Astrocyte (in vitro differentiated cells and primary cell): ENCODE measurements at regions not wholly inside any gene's neighbourhood (a gene's known extent, or its start where the extent isn't known, plus 50 kb on each side); places are given as distances from the start of the nearest gene placed in this dataset.
A peak's percentile ranks its signal among the peaks of the same experiment; 100 is the strongest.

Source experiments
- DNase-seq: peaks from one replicate; pipeline ENCODE4 v3.0.0-alpha.2; 2010; ENCODE audit warnings: low read depth
- FAIRE-seq: peaks from 2 replicates; lab custom pipeline; 2011; peaks lifted over from hg19 to GRCh38; lab: Jason Lieb, UNC
- H2AFZ ChIP-seq: 2 replicates; pipeline ENCODE4 v1.6.0; 2012; ENCODE audit warnings: low read depth, low read length, inconsistent platforms
- H3K27ac ChIP-seq: 2 replicates; pipeline ENCODE4 v1.5.1; 2011; ENCODE audit warnings: low read depth, low read length, inconsistent platforms
- H3K27me3 ChIP-seq: 2 replicates; pipeline ENCODE4 v1.6.0; 2011; ENCODE audit warnings: low read length, inconsistent platforms; ENCODE audit not compliant: insufficient read depth
- H3K36me3 ChIP-seq: 2 replicates; pipeline ENCODE4 v1.5.1; 2011; ENCODE audit warnings: low read length, inconsistent platforms; ENCODE audit not compliant: insufficient read depth
- H3K4me1 ChIP-seq: 2 replicates; pipeline ENCODE4 v1.5.1; 2011; ENCODE audit warnings: low read length, inconsistent platforms; ENCODE audit not compliant: insufficient read depth
- H3K4me2 ChIP-seq: 2 replicates; pipeline ENCODE4 v1.6.0; 2012; ENCODE audit warnings: low read length, inconsistent platforms
- H3K4me3 ChIP-seq: 2 replicates; pipeline ENCODE4 v1.5.1; 2011; ENCODE audit warnings: low read depth, mild to moderate bottlenecking, low read length, inconsistent platforms; ENCODE audit not compliant: insufficient read depth
- H3K79me2 ChIP-seq: 2 replicates; pipeline ENCODE4 v1.6.0; 2012; ENCODE audit warnings: mild to moderate bottlenecking, low read length, inconsistent platforms; ENCODE audit not compliant: insufficient read depth
- H3K9ac ChIP-seq: 2 replicates; pipeline ENCODE4 v1.6.0; 2012; ENCODE audit warnings: mild to moderate bottlenecking, low read length, inconsistent platforms
- H3K9me3 ChIP-seq: 2 replicates; pipeline ENCODE4 v1.5.1; 2012; ENCODE audit warnings: low read depth, mild to moderate bottlenecking, low read length, inconsistent platforms; ENCODE audit not compliant: insufficient read depth
- H4K20me1 ChIP-seq: 2 replicates; pipeline ENCODE4 v1.6.0; 2012; ENCODE audit warnings: low read length, inconsistent platforms; ENCODE audit not compliant: insufficient read depth
- H3K27ac Mint-ChIP-seq: one replicate; pipeline ENCODE4 v1.8.0; 2021; ENCODE audit warnings: mild to moderate bottlenecking, mixed read lengths; ENCODE audit not compliant: unreplicated experiment
- H3K27me3 Mint-ChIP-seq: one replicate; pipeline ENCODE4 v1.8.0; 2021; ENCODE audit warnings: low read depth, mixed read lengths; ENCODE audit not compliant: unreplicated experiment
- H3K36me3 Mint-ChIP-seq: one replicate; pipeline ENCODE4 v1.8.0; 2021; ENCODE audit warnings: low read depth, mixed read lengths; ENCODE audit not compliant: unreplicated experiment
- H3K4me1 Mint-ChIP-seq: one replicate; pipeline ENCODE4 v1.8.0; 2021; ENCODE audit warnings: low read depth, mixed read lengths; ENCODE audit not compliant: unreplicated experiment
- H3K4me3 Mint-ChIP-seq: one replicate; pipeline ENCODE4 v1.8.0; 2021; ENCODE audit warnings: mild to moderate bottlenecking, moderate library complexity, mixed read lengths; ENCODE audit not compliant: unreplicated experiment
- H3K9me3 Mint-ChIP-seq: one replicate; pipeline ENCODE4 v1.8.0; 2021; ENCODE audit warnings: mild to moderate bottlenecking, mixed read lengths; ENCODE audit not compliant: unreplicated experiment
- EZH2 ChIP-seq: IDR thresholded peaks from 2 replicates; pipeline ENCODE4 v1.6.1; 2012; ENCODE audit warnings: mild to moderate bottlenecking, low read length, inconsistent platforms; ENCODE audit not compliant: insufficient read depth
- TF ChIP-seq, protein P1 (sequence below): IDR thresholded peaks from 2 replicates; pipeline ENCODE4 v1.5.1; 2011; ENCODE audit warnings: low read depth, mild to moderate bottlenecking, inconsistent platforms, low read length, moderate library complexity; ENCODE audit not compliant: insufficient read depth

DNA sequence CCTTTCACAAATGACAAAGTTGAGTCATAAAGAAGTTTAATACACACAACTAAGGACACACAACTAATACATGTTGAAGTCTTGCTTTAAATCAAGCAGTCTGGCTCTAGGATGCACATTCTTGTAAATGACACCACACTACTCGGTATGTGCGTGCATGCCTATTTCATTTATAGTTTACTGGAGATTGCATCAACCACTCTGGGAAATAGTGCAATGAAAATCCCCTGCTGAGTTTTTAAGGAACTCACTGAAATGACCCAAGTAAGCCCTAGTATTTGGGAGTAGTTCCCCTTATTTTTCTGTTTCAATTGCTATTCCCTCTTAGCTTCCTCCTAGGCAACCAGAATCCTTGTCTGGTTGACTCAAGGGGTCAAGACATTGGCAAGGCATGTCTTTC lies 160.2 kb upstream of the LARGE1 start:
- H3K79me2 ChIP-seq = no peaks in the 10 kb centered on the region
- H3K27ac ChIP-seq = no peak overlapping the region
- peaks cover 8% of the 10 kb centered on the region for H3K27me3 Mint-ChIP-seq
- no peaks in the 10 kb centered on the region for H3K9me3 Mint-ChIP-seq
- no peak overlapping the region for H3K9ac ChIP-seq
- H3K4me3 ChIP-seq = no peak overlapping the region
- FAIRE-seq (no peak), DNase-seq (no peak)
- no peaks in the 10 kb centered on the region for H3K36me3 Mint-ChIP-seq
- no peak overlapping the region for H3K4me3 Mint-ChIP-seq
- TF ChIP-seq EZH2 = no peak
- TF ChIP-seq, protein P1, sequence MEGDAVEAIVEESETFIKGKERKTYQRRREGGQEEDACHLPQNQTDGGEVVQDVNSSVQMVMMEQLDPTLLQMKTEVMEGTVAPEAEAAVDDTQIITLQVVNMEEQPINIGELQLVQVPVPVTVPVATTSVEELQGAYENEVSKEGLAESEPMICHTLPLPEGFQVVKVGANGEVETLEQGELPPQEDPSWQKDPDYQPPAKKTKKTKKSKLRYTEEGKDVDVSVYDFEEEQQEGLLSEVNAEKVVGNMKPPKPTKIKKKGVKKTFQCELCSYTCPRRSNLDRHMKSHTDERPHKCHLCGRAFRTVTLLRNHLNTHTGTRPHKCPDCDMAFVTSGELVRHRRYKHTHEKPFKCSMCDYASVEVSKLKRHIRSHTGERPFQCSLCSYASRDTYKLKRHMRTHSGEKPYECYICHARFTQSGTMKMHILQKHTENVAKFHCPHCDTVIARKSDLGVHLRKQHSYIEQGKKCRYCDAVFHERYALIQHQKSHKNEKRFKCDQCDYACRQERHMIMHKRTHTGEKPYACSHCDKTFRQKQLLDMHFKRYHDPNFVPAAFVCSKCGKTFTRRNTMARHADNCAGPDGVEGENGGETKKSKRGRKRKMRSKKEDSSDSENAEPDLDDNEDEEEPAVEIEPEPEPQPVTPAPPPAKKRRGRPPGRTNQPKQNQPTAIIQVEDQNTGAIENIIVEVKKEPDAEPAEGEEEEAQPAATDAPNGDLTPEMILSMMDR = no peak
- no peaks in the 10 kb centered on the region for H3K4me1 Mint-ChIP-seq
- peak overlapping the region; percentile 23 for H3K27ac Mint-ChIP-seq
- H3K4me1 ChIP-seq = no peaks in the 10 kb centered on the region
- peaks cover 6% of the 10 kb centered on the region for H3K9me3 ChIP-seq
- no peaks in the 10 kb centered on the region for H4K20me1 ChIP-seq
- no peak overlapping the region for H2AFZ ChIP-seq
- H3K36me3 ChIP-seq = no peaks in the 10 kb centered on the region
- no peaks in the 10 kb centered on the region for H3K27me3 ChIP-seq
- H3K4me2 ChIP-seq = no peak overlapping the region

DNA sequence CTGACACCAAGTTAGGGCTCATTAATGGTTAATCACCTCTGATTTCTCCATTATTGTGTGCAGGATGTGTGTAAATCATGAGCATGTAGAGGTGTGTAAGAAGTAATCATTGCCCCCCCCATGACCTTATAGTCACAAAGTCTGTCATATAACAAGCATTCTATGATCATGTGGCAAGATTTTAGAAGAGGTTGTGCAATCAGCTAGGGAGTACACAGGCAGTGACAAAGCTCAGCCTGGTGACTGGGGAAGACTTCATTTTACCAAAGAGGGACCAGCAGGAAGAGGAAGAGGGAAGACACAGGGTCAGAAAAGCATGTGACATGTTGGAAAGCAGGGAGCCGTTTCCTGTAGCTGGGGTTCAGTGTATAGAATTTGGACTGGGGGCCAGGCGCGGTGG lies 176.5 kb upstream of the LARGE1 start:
- no peak overlapping the region for H3K4me2 ChIP-seq
- H3K9me3 Mint-ChIP-seq = peaks cover 5% of the 10 kb centered on the region

DNA sequence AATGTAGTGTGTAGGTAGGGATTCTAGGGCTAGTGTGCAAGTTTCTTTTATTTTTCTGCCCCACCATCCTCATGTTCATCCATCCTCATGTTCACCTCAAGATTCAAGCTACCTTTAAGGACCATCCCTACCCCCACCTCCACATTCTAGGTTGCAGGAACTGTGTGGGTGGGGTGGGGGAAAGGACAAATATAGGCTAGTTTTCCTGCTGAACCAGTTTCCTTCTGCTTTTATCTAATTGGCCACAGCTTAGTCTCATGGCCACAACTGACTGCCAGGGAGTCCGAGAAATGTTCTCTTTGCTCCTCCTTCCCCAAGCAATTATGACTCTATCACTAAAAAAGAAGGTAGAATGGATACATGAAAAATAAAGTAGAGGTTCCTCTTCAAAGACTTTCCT lies 179.0 kb upstream of the LARGE1 start:
- no peak for FAIRE-seq
- no peak overlapping the region for H3K4me3 ChIP-seq
- Mint-ChIP-seq H3K4me3 (no peak overlapping the region), H3K36me3 (no peaks in the 10 kb centered on the region), H3K27ac (no peak overlapping the region), H3K4me1 (no peaks in the 10 kb centered on the region), H3K27me3 (peaks cover 3% of the 10 kb centered on the region), H3K9me3 (peaks cover 5% of the 10 kb centered on the region)
- H2AFZ ChIP-seq = no peak overlapping the region
- no peak overlapping the region for H3K27ac ChIP-seq
- TF ChIP-seq EZH2 = no peak
- TF ChIP-seq, protein P1 = no peak
- no peak for DNase-seq
- no peaks in the 10 kb centered on the region for H3K79me2 ChIP-seq
- no peaks in the 10 kb centered on the region for H3K36me3 ChIP-seq
- peaks cover 6% of the 10 kb centered on the region for H3K9me3 ChIP-seq
- H4K20me1 ChIP-seq = no peaks in the 10 kb centered on the region
- no peaks in the 10 kb centered on the region for H3K27me3 ChIP-seq
- H3K4me2 ChIP-seq = no peak overlapping the region
- no peaks in the 10 kb centered on the region for H3K4me1 ChIP-seq
- H3K9ac ChIP-seq = no peak overlapping the region

More for the DNA sequence above, 176.5 kb upstream of the LARGE1 start:
- H3K27me3 Mint-ChIP-seq = no peaks in the 10 kb centered on the region
- H3K4me3 Mint-ChIP-seq = no peak overlapping the region
- H3K27ac Mint-ChIP-seq = no peak overlapping the region
- Histone ChIP-seq H3K4me1 (no peaks in the 10 kb centered on the region), H3K4me3 (no peak overlapping the region), H3K79me2 (no peaks in the 10 kb centered on the region), H3K27me3 (no peaks in the 10 kb centered on the region), H4K20me1 (no peaks in the 10 kb centered on the region), H2AFZ (no peak overlapping the region), H3K27ac (no peak overlapping the region), H3K36me3 (no peaks in the 10 kb centered on the region), H3K9me3 (peaks cover 4% of the 10 kb centered on the region), H3K9ac (no peak overlapping the region)
- DNase-seq = no peak
- H3K36me3 Mint-ChIP-seq = no peaks in the 10 kb centered on the region
- no peaks in the 10 kb centered on the region for H3K4me1 Mint-ChIP-seq
- no peak for FAIRE-seq
- TF ChIP-seq, protein P1 = no peak
- no peak for TF ChIP-seq EZH2
